ENCODE measurements at regions not wholly inside any gene's neighbourhood (a gene's known extent, or its start where the extent isn't known, plus 50 kb on each side); places are given as distances from the start of the nearest gene placed in this dataset.
A peak's percentile ranks its signal among the peaks of the same experiment; 100 is the strongest.

DNA sequence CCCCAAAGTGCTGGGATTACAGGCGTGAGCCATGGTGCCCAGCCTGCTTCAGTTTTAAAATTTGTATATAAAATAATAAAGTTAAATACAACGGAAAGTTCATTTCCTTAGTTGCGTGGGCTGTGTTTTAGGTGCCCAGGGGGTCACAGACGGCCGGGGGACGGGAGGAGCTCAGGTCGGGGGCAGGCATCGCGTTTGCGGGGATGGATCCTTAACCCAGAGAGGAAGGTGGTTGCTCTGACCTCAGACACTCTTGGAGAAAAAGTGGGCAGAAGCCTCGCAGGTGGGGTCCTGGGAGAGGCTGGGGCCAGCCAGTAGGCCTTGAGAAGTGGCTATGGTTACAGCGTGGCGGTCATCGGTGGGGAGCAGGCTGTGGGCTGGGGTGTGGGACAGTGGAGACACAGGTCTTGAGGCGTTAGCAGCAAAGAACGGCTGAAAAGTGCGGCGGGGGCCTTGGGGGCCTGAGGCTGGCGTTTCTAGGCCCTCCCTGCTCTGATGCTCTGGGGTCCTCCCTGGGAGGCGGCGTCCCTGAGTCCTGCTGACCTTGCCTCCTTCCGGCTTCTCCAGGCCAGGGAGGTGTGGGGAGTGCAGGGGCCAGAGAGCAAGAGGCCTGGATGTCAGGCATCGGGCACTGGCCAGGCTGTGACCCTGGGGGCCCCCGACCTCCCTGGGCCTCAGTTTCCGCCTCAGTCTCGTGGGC is 54.4 kb downstream of the UNCX start:
- no peak for DNase-seq

DNA sequence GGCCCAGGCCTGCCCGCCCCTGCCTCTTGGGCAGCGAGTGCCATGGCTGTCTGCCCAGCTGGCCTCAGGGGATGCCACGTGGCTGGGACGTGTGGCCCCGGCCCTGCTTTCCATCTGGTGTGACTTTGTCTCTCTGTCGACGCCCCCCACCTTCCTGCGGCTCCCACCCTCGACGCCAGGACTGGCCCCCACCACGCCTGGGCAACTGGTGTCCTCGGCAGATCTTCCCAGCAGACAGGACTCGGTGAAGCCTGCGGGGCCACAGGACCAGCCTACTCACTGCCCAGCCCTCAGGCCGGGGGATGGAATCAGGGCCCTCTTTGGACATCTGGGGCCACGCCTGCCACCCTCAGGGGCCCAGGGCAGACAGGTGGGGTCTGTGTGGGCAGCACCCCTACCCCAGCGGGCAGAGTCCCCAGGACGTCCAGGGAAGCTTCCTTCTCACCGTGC is 55.1 kb downstream of the UNCX start:
- DNase-seq: no peak

DNA sequence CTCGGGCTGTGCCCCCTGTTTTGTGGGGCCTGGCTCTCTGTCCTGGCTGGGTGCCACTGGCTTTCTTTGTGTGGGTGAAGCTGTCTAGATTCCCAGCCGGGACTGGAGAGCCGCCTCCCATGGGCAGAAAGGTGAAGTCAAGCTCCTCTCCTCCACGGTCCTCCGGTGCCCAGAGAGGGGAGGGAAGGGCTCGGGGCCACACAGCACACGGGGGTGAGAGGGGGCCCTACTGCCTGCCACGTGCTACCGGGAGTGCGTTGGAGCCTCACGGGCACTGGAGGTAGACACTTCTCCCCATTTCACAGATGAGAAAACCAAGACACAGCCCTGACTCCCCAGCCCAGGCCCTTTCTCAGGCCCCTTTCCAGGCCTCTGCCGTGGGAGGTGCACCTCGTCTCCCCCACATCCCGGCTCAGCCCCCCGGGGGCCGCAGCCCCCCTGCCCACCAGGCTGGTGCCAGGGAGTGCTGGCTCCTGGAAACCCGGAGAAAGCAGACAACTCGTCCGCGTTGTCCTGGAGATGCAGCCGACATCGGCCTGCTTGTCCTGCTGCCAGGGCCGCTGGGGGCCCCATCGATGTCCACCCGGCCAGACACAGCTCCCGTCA is 55.8 kb downstream of the UNCX start:
- no peak for DNase-seq

DNA sequence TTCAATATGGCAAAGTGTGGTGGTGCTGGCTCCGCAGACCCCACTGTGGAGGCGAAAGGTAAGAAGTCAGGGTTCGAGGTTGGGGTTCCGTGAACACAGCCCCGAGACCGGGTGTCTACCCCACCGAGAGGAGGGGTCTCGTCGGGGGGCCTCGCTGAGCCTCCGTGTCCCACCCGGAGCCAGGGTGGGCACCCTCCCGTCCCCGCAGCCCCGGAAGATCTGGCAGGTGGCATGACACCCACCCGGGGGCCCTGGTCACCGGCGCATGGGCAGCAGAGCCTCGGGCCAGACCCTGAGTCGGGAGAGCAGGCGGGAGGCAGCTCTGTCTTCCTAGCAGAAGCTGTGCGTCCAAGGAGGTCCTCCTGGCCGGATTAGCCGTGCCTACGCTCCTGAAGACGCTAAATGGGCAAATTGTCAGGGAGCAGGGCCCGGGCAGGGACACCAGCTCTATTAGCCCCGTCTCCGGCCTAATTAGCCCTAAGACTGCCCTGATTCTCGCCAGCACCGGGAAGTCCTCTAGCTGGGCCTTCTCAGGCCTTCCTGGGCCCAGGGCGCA is 56.4 kb downstream of the UNCX start:
- DNase-seq: no peak

DNA sequence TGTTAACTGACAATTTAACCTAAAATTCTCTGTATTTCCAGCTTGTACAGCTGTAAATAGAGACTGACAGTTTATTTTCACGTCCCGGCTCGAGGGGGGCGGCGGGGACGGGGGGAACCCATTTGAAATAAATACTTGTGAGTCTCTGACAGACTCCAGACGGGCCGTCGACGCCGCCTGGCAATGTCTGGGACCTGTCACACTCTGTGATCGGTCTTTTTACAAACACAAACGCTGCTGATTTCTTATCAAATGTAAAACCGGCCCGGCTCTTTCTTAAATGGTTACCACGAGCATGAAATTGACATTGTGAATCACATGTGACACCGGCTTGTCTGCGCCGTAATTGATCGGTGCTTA is 57.0 kb downstream of the UNCX start:
- DNase-seq: no peak

DNA sequence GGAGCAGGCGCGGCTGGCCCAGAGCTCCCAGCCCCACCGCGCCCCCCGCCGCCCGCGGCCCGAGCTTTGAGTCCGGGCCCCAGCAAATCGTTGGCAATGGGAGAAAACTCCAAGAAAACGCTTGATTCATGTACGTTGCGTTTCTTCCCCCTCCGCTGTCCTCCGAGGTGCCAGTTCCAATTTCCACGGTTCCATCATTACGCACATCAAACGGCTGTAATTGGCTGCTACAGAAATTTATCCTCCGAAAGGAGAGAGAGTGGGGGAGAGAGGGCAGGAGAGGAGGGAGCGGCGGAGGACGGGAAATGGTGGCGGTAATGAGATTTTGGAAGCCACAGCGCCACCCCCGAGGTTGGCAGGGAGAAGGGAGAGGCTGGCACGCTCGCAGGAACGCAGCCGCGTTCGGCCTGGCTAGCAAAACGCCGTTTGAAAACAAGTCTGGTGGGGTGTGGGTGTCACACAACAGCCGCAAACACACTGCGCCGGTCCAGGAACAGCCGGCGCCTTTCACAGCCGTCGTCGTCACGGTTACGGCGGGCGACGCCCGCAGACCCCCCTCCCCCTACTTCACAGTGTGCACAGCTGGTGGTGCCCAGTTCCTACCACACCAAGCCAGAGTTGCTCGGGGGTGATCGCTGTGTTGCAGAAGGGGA is 57.5 kb downstream of the UNCX start:
- DNase-seq: no peak

DNA sequence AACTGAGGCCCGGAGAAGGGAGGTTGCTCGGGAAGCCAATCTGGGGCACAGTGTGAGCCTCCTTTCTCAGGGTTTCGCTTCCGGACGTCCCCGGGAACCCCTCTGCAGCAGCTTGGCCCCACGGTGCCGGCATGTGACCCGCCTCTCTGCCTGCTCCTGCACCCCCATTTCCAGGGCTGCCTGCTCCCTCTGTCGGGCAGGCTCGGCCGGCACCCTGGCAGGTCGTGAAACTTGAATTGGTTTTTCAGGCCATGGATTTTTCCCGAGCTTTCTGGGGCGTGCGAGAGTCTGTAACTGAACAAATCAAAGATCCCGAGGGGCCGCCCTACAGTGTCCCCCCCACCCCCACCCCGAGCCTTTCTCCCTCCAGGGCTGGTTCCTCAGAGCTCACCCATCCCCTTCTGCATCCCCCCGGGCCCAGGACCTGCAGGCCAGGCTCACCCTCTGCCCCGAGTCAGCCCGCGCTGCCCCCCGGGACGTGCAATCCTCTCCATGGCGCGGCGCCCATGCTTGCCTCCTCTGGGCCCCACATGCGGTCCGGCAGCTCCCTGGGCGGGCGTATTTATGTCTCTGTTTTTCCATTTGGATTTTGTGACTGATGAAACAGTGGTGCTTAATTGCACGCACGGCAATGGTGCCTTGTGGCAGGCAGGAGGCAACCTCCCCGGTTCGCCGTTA is 58.1 kb downstream of the UNCX start:
- DNase-seq: no peak

DNA sequence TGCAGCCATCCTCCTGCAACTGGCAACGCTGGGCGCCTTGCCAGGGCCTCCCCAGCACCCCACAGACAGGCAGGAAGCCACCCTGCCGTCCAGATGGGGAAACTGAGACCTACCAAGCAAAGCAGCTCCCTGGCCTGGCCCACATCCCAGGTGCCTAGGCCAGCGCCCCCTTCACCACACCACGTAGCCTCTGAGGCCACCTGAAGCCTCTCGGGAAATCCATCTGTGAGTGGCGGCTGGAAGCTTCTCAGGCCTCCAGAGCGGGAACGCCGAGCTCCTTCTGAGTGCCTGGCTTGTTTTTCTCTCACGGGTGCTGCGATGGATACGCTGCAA is 58.7 kb downstream of the UNCX start:
- no peak for DNase-seq

DNA sequence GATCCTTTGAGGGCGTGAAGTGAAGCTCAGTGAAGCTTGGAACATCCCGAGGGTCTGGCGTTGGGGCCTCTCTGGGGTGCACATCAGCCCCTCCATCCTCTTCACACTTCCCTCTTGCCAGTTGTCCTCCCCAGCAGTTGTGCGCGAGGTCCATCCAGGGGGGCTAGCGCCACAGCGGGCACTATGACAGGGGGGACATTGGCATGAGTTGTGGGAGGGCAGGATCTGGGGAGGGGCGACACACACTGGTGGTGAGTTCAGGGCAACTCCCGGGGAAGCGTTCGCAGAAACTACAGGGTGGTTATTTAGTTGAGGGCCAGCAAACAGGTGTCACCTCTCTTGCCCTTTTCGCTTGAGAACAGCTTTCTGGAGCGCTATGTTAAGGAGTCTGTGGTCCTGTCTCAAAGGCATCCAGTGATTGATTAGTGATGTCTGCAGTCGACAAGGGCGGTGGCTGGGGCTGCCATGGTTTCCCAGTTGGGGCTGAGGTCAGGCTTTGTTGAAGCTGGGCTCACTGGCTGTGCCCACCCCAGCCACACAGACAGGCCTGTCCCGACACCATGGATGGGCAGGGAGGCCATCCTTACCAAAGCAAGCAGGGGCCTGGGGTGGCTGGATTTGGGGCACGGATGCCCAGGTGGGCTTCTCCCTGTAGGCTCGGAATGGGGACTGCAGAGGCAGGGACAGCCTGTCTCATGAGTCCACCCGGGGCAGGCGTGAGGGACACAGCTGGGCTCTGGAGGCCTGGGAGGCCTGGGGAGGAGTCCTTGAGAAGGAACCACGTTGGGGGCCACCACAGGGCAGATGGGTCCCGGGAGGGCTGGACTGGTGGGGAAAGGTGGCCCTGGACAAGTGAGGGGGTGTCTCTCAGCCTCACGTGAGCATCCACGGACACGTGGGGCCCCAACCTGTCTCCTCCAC is 59.4 kb downstream of the UNCX start:
- no peak for DNase-seq

DNA sequence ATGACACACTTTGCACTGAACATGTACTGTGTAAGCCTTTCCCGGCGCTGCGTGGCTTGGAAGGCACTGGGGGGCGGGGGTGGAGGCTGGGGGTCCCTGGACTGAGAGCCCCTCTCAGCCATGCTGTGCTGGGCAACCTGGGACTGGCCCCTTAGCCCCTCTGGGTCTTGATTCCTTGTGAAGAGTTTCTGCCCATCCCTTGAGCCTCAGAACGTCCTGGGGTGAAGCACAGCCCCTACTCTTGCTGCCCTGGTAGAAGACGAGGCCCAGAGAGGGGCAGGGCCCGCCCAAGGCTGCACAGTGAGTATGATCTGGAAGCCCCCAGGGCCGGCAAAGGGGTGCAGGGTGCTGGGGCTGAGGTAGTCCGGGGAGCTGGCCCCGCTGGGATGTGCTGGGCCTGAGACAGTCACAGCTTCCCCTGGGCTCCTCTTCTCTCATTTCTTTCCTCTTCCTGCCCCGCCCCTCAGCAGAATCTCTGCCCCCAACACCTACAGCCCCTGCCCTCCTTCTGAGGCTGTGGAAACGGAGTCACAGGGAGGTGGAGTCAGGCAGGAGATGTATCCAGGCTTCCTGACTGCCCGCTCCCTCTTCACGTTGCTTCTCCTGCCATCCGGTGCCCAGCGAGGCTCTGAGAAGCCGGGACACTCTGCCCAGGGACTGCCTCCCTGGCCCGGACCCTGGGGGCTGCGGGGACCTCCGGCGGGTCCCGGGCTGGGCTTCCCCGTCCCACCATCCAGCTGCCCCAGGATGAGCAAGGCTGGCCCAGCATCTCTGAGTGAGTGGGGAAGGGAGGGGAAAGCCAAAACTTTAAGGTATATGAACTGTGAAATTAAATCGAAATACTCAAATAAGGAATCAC is 60.5 kb downstream of the UNCX start:
- no peak for DNase-seq

DNA sequence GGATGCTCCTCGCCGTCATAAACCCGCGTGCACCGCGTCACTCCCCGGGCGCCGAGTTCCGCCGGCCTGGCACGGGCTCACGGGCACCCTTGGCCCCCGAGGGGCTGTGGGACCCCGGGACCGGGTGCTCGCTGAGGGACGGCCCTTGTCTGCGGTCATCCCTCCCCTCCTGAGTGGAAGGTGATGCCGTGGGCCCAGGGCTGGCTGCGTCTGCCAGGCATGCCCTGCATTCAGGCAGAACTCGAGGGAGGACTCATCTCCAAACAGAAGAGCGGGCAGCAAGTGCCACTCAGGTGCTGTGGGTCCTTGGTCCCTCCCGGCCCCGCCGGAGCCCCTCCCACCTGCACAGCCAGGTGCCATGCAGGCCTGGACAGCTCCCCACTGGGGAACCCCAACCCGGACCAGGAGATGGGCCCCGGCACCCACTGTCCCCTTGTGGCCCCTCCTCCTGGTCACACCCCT is 61.3 kb downstream of the UNCX start:
- DNase-seq: no peak

DNA sequence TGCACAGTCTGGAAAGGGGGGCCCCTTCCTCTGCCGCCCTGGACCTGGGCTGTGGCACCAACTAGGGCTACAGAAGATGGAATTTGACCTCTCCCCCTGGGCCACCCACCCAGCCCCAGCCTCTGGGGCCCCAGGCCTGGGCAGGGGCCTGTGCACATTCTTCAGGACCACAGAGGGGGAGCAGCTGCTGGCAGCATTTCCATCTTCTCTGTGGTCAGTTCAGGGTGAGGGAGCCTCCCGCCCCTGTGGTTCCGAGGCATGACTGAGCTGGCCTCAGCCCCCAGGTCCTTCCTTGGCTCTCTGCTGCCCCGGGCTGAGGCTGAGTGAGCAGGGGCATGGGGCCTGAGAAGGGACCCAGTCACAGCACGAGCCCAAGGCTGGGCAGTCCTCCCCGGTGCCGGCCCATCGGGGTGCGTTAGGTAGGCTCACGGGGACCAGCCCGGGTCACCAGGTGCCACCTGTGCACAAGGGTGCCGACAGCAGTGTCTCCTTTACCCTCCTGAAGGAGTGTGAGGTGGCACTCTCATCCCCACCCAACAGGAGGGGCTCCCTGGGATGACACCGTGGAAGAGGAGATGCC is 63.2 kb downstream of the UNCX start:
- no peak for DNase-seq

DNA sequence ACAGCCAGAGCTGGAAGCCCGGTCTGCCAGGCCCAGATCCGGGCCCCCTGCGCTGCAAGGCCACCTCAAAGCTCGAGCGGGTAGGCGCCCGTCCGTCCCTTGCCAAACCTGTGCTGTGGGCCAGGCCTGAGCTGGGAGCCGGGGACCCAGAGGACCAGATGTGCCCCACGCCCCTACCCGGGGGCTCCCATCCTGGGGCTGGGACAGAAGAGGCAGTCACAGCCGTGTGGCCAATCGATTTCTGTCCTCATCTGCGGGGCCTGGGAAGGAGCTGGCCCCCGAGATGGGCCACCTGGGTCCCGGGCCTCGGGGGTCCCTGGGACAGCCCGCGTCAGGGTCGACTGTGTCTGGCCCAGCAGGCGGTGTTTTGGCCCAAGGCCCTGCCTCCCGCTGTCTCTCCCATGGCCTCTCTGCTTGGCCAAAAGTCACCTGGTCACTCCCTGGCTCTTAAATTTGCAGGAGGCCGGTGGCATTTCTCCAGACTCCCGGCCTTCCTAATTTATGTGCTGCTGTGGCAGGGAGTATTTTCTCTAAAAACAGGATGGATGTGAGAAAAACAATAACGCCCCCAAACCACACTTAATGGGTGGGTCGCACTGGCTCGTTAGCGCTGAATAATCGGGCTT is 63.8 kb downstream of the UNCX start:
- no peak for DNase-seq

DNA sequence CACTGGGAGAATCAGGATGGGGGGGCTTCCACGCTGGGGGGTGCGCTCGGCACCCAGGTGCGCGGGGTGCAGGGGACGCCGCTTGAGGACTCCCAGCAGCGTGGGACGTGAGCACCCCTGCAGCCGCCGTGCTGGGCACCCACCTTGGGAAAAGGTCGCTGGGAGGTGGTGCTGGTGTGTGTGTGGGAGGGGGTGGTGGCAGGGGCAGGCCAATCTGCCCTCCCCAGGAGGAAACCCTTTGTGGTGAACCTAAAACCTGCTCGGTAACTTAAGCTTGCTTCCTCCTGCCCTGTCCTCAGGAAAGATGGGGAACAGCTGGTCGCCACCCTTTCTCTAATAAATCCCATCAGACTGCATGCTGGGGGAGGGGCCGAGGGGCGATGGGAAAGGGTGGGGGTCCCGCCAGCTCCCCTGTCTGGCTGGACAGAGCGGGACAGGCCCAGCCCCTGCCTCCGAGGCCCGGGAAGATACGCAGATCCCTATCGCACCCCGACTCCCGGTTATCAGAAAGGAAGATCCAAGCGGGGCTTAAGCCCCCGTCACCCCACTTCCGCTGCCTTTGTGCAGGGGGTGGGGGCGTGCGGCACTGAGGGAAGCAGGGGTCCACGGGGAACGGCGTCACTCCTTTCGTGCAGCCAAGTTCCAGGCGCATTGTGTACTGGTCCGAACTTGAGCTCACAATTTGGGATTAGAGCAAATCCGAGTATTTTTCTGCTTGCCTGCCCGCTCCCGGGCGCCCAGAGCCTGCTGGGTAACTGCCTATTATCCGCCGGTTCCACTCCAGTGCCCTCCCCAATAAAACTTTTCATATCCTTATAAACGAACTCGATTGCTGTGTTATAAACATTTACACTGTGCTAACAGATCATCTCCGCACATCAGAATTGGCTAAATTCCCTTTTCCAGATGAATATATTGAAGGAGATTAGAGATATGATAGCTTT is 64.6 kb downstream of the UNCX start:
- peak; percentile 71 for DNase-seq

DNA sequence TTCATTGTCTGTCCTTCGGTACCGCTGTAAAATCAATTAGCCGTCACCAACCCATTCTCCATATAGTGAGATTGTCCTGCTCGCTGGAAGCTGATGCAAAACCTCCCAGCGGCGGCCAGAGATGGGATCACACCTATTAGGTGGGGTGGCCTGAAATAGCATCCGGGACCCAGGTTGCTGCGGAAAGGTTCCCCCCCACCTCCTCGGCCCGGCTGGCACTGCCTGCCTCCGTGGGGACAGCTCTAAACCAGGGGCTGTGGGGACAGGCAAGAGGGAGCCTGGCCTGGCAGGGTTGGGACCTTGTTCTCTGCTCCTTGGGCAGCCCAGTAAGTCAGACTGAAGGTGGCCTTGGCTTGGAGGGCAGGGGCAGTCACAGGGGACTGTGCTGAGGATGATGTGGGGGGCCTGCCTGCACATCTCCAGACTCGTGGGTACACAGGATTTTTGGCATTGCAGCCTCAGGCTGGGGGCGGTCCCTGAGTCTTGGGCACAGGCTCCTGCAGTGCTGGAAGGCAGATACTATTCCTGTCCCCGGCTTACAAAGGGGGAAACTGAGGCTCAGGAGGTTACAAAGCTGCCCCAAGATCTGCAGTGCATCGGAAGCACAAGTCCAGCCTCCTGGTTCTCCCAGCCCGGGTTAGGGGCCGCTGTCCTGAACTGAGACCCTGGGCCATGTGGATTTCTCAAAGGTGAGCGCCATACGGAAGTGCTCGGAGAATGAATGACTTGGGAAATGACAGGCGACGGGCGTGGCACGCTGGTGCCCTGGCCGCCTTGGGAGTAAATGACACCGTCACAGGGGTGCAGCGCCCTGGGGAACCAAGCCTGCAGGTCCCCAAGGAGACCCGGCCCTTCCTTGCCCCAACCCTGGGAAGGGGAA is 65.6 kb downstream of the UNCX start:
- DNase-seq: no peak

DNA sequence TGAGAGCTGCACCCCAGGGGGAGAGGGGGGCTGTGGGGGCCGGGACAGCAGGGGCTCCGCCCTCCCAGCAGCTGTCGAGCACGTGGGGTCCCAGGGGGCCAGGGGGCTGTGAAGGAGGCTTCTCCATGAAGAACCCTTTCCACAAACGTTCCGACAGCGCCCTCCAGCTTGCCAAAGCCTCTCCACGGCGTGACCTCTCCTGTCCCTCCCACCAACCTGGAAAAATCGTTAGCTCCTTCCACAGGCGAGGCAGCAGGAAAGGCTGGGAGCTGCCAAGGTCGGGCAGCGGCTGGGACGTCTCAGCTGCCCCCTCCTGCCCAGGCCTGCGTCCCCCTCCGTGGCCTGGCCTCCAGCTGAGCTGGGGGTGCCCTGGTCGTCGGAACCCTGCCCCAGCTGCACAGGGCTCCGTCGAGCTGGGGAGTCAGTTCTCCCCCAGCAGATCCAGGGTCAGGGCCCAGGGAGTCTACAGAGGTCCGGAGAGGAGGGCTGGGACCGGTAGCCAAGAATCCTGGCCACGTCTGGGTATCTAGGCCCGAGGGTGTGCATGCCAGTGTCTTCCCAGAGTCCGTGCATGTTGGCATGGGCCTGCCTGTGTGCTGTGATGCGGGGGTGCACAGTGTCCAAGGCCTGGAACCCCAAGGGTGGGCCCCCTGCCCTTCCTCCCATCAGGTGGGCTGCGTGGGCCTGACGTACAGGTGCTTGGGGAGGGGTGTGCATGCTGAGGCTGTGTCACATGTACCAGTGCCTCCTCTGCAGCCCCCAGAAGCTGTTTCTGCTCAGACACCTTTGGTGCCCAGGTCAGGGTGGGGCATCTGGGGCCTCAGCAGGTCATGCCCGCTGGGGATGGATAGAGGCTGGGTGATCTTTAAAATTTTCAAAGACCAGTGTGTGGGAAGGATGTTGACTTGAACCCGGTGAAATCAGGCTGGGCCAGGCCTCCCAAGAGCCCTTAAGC is 66.5 kb downstream of the UNCX start:
- DNase-seq: no peak

Measured in left kidney (tissue), 1 donor.